GM18867 (cell line): ENCODE measurements at regions not wholly inside any gene's neighbourhood (a gene's known extent, or its start where the extent isn't known, plus 50 kb on each side); places are given as distances from the start of the nearest gene placed in this dataset.

Source experiments
- ATAC-seq: cut with Tn5 transposase; IDR thresholded peaks from one replicate; pipeline ENCODE4 v1.9.1; 2021; ENCODE audit warnings: mild to moderate bottlenecking, moderate library complexity; ENCODE audit not compliant: unreplicated experiment

- no peak for ATAC-seq
Measured at GRCh38 chr18:44386401-44386800, 294.3 kb upstream of the SETBP1 start.

GRCh38 chr18:44388329-44388728, 292.4 kb upstream of the SETBP1 start:
- no peak for ATAC-seq

GRCh38 chr18:44392933-44393332, 287.8 kb upstream of the SETBP1 start:
- no peak for ATAC-seq

GRCh38 chr18:44393406-44393805, 287.3 kb upstream of the SETBP1 start:
- no peak for ATAC-seq

- ATAC-seq, result no peak
Measured at GRCh38 chr18:44396550-44396949, 284.1 kb upstream of the SETBP1 start.

GRCh38 chr18:44409071-44409470, 271.6 kb upstream of the SETBP1 start:
- ATAC-seq, result no peak

GRCh38 chr18:44409515-44409914, 271.2 kb upstream of the SETBP1 start:
- ATAC-seq, result no peak

GRCh38 chr18:44410740-44411139, 269.9 kb upstream of the SETBP1 start:
- no peak for ATAC-seq

- no peak for ATAC-seq
Measured at GRCh38 chr18:44411262-44411905, 269.3 kb upstream of the SETBP1 start.

GRCh38 chr18:44411976-44412375, 268.7 kb upstream of the SETBP1 start:
- no peak for ATAC-seq

GRCh38 chr18:44423814-44424644, 256.7 kb upstream of the SETBP1 start:
- no peak for ATAC-seq

- no peak for ATAC-seq
Measured at GRCh38 chr18:44424645-44425035, 256.0 kb upstream of the SETBP1 start.

- ATAC-seq, result no peak
Measured at GRCh38 chr18:44425161-44425560, 255.5 kb upstream of the SETBP1 start.

GRCh38 chr18:44437603-44438002, 243.1 kb upstream of the SETBP1 start:
- no peak for ATAC-seq

- no peak for ATAC-seq
Measured at GRCh38 chr18:44450226-44450625, 230.5 kb upstream of the SETBP1 start.

GRCh38 chr18:44452346-44452745, 228.3 kb upstream of the SETBP1 start:
- ATAC-seq, result no peak

GRCh38 chr18:44453505-44453904, 227.2 kb upstream of the SETBP1 start:
- no peak for ATAC-seq

- no peak for ATAC-seq
Measured at GRCh38 chr18:44458777-44459176, 221.9 kb upstream of the SETBP1 start.

GRCh38 chr18:44464398-44465180, 216.1 kb upstream of the SETBP1 start:
- no peak for ATAC-seq

- no peak for ATAC-seq
Measured at GRCh38 chr18:44465381-44465841, 215.3 kb upstream of the SETBP1 start.

- ATAC-seq, result no peak
Measured at GRCh38 chr18:44466997-44467396, 213.7 kb upstream of the SETBP1 start.

- ATAC-seq, result no peak
Measured at GRCh38 chr18:44467718-44468117, 213.0 kb upstream of the SETBP1 start.
